KMS-11 (cell line): ENCODE measurements at regions not wholly inside any gene's neighbourhood (a gene's known extent, or its start where the extent isn't known, plus 50 kb on each side); places are given as distances from the start of the nearest gene placed in this dataset.

Experiments
- H2AFZ ChIP-seq: fragments of 200-600 bp; sonication (generic); 2 replicates; pipeline ENCODE4 v1.6.1; 2016; ENCODE audit warnings: antibody characterized with exemption, mixed run types, low read depth
- H3K27ac ChIP-seq: fragments of 200-600 bp; sonication (generic); 2 replicates; pipeline ENCODE4 v1.6.1; 2016; ENCODE audit warnings: mild to moderate bottlenecking, mixed run types
- H3K27me3 ChIP-seq: fragments of 200-600 bp; sonication (generic); 2 replicates; pipeline ENCODE4 v1.6.1; 2017; ENCODE audit warnings: mild to moderate bottlenecking, low read depth, mixed run types, moderate library complexity; ENCODE audit not compliant: insufficient read depth
- H3K36me3 ChIP-seq: fragments of 200-600 bp; sonication (generic); 2 replicates; pipeline ENCODE4 v1.6.1; 2017; ENCODE audit warnings: mild to moderate bottlenecking, mixed run types; ENCODE audit not compliant: insufficient read depth
- H3K4me1 ChIP-seq: fragments of 200-600 bp; sonication (generic); 2 replicates; pipeline ENCODE4 v1.6.1; 2016; ENCODE audit warnings: mild to moderate bottlenecking, low read depth, mixed run types; ENCODE audit not compliant: poor library complexity, severe bottlenecking
- H3K4me2 ChIP-seq: fragments of 200-600 bp; sonication (generic); 2 replicates; pipeline ENCODE4 v1.7.0; 2016; ENCODE audit warnings: mild to moderate bottlenecking, mixed run types
- H3K4me3 ChIP-seq: fragments of 200-600 bp; sonication (generic); IDR thresholded peaks from 2 replicates; pipeline ENCODE4 v1.6.1; 2017; ENCODE audit warnings: low read depth, low read length, mixed read lengths; ENCODE audit not compliant: insufficient read depth
- H3K79me2 ChIP-seq: fragments of 200-600 bp; sonication (generic); 2 replicates; pipeline ENCODE4 v1.6.1; 2016; ENCODE audit warnings: low read depth, mixed run types; ENCODE audit not compliant: insufficient read depth
- H3K9ac ChIP-seq: fragments of 200-600 bp; sonication (generic); 2 replicates; pipeline ENCODE4 v1.6.1; 2016; ENCODE audit warnings: mild to moderate bottlenecking, mixed run types
- H4K20me1 ChIP-seq: fragments of 200-600 bp; sonication (generic); 2 replicates; pipeline ENCODE4 v1.6.1; 2016; ENCODE audit warnings: mild to moderate bottlenecking, mixed run types; ENCODE audit not compliant: insufficient read depth
- CTCF ChIP-seq: fragments of 200-600 bp; sonication (generic); conservative IDR thresholded peaks from 2 replicates; pipeline ENCODE4 v1.6.1; 2017; ENCODE audit warnings: low read depth, mild to moderate bottlenecking, antibody characterized with exemption, low read length, moderate library complexity, mixed read lengths

- H3K9ac ChIP-seq: no peak overlapping the region
- no peaks in the 10 kb centered on the region for H3K79me2 ChIP-seq
- H2AFZ ChIP-seq: no peak overlapping the region
- H3K27me3 ChIP-seq: no peaks in the 10 kb centered on the region
- no peaks in the 10 kb centered on the region for H4K20me1 ChIP-seq
- H3K4me3 ChIP-seq: no peak overlapping the region
- H3K4me1 ChIP-seq: no peaks in the 10 kb centered on the region
- TF ChIP-seq CTCF: no peak
- no peaks in the 10 kb centered on the region for H3K36me3 ChIP-seq
- no peak overlapping the region for H3K4me2 ChIP-seq
- no peak overlapping the region for H3K27ac ChIP-seq
Observed at GRCh38 chr17:71127416-71127815, 958.1 kb downstream of the KCNJ2 start.

- no peak overlapping the region for H3K27ac ChIP-seq
- no peak for TF ChIP-seq CTCF
- H3K9ac ChIP-seq: no peak overlapping the region
- H3K27me3 ChIP-seq: no peaks in the 10 kb centered on the region
- H3K4me3 ChIP-seq: no peak overlapping the region
- no peak overlapping the region for H2AFZ ChIP-seq
- H3K79me2 ChIP-seq: no peaks in the 10 kb centered on the region
- no peak overlapping the region for H3K4me2 ChIP-seq
- H3K4me1 ChIP-seq: no peaks in the 10 kb centered on the region
- no peaks in the 10 kb centered on the region for H3K36me3 ChIP-seq
- H4K20me1 ChIP-seq: no peaks in the 10 kb centered on the region
Observed at GRCh38 chr17:71142333-71142732, 973.0 kb downstream of the KCNJ2 start.

GRCh38 chr17:71145486-71145885, 975.3 kb upstream of the SOX9 start:
- Histone ChIP-seq H3K4me3 (no peak overlapping the region), H3K9ac (no peak overlapping the region), H3K4me2 (no peak overlapping the region), H3K36me3 (no peaks in the 10 kb centered on the region), H2AFZ (no peak overlapping the region), H4K20me1 (no peaks in the 10 kb centered on the region), H3K79me2 (no peaks in the 10 kb centered on the region), H3K27me3 (no peaks in the 10 kb centered on the region), H3K4me1 (no peaks in the 10 kb centered on the region), H3K27ac (no peak overlapping the region)
- no peak for TF ChIP-seq CTCF

GRCh38 chr17:71147906-71148305, 972.9 kb upstream of the SOX9 start:
- Histone ChIP-seq H3K4me2 (no peak overlapping the region), H3K4me1 (no peaks in the 10 kb centered on the region), H3K9ac (no peak overlapping the region), H3K27ac (no peak overlapping the region), H4K20me1 (no peaks in the 10 kb centered on the region), H2AFZ (no peak overlapping the region), H3K36me3 (no peaks in the 10 kb centered on the region), H3K27me3 (no peaks in the 10 kb centered on the region), H3K79me2 (no peaks in the 10 kb centered on the region), H3K4me3 (no peak overlapping the region)
- no peak for TF ChIP-seq CTCF

- Histone ChIP-seq H3K9ac (no peak overlapping the region), H3K4me1 (no peaks in the 10 kb centered on the region), H3K4me3 (no peak overlapping the region), H4K20me1 (no peaks in the 10 kb centered on the region), H3K79me2 (no peaks in the 10 kb centered on the region), H3K36me3 (no peaks in the 10 kb centered on the region), H3K4me2 (no peak overlapping the region), H3K27me3 (no peaks in the 10 kb centered on the region), H2AFZ (no peak overlapping the region), H3K27ac (no peak overlapping the region)
- TF ChIP-seq CTCF: no peak
Observed at GRCh38 chr17:71149607-71150006, 971.2 kb upstream of the SOX9 start.
